ENCODE measurements at regions not wholly inside any gene's neighbourhood (a gene's known extent, or its start where the extent isn't known, plus 50 kb on each side); places are given as distances from the start of the nearest gene placed in this dataset.
"Not testable (repeated sequence)": the region's sequence is repeated elsewhere in the genome, so short reads cannot be mapped to it uniquely, and the experiment has no call there.

GRCh38 chr14:43735932-43736331 is 771.2 kb downstream of the FSCB start:
- TF ChIP-seq CTCF (conservative IDR thresholded peaks at IDR 0.05), result no peak
- Mint-ChIP-seq H3K4me3 (no peak overlapping the region), H3K27ac (ENCODE audit: unreplicated experiment) (no peak overlapping the region), H3K36me3 (ENCODE audit: low read depth) (no peaks in the 10 kb centered on the region), H3K4me1 (no peaks in the 10 kb centered on the region), H3K9me3 (peaks cover 3% of the 10 kb centered on the region), H3K27me3 (ENCODE audit: low read depth) (no peaks in the 10 kb centered on the region)
- no peak for DNase-seq (ENCODE audit: low read depth, low spot score)

- TF ChIP-seq CTCF (conservative IDR thresholded peaks at IDR 0.05), result no peak
- H3K36me3 Mint-ChIP-seq (ENCODE audit: low read depth), result no peaks in the 10 kb centered on the region
- H3K27ac Mint-ChIP-seq (ENCODE audit: unreplicated experiment), result no peak overlapping the region
- DNase-seq (ENCODE audit: low read depth, low spot score), result no peak
- H3K27me3 Mint-ChIP-seq (ENCODE audit: low read depth), result no peaks in the 10 kb centered on the region
- H3K9me3 Mint-ChIP-seq, result no peaks in the 10 kb centered on the region
- no peak overlapping the region for H3K4me3 Mint-ChIP-seq
- H3K4me1 Mint-ChIP-seq, result no peaks in the 10 kb centered on the region
These were observed 777.9 kb downstream of the FSCB start for GRCh38 chr14:43729143-43729542.

DNA sequence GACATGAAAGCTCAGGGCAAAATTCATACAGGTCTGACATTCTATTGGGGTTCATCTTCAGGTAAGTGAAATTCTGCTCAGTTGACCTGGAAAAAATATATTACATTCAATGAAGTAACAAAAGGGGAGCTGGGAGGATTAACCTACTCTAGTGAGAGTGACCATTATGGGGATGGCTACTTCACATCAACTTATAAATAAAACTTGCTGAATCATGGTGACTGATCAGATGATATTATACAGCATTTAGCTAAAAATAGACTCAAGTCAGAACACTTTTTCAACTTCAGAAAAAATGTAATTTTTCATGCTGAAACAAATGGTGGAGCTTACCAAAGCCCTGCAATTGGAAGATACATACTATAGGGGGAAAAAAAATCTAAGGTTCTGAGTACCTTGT is 800.2 kb downstream of the FSCB start:
- DNase-seq (ENCODE audit: low read depth, low spot score), result no peak
- no peak for TF ChIP-seq CTCF (conservative IDR thresholded peaks at IDR 0.05)
- Mint-ChIP-seq H3K36me3 (ENCODE audit: low read depth) (no peaks in the 10 kb centered on the region), H3K27me3 (ENCODE audit: low read depth) (no peaks in the 10 kb centered on the region), H3K4me3 (no peak overlapping the region), H3K27ac (ENCODE audit: unreplicated experiment) (no peak overlapping the region), H3K4me1 (no peaks in the 10 kb centered on the region), H3K9me3 (peaks cover 6% of the 10 kb centered on the region)

GRCh38 chr14:43698561-43699284 is 808.4 kb downstream of the FSCB start:
- not testable (repeated sequence) for DNase-seq (ENCODE audit: low read depth, low spot score); H3K36me3 Mint-ChIP-seq (ENCODE audit: low read depth); H3K4me1 Mint-ChIP-seq; H3K9me3 Mint-ChIP-seq; H3K27me3 Mint-ChIP-seq (ENCODE audit: low read depth); H3K4me3 Mint-ChIP-seq; H3K27ac Mint-ChIP-seq (ENCODE audit: unreplicated experiment)

GRCh38 chr14:43697003-43697402 is 810.1 kb downstream of the FSCB start:
- Mint-ChIP-seq H3K4me3 (no peak overlapping the region), H3K9me3 (peaks cover 2% of the 10 kb centered on the region), H3K27me3 (ENCODE audit: low read depth) (no peaks in the 10 kb centered on the region), H3K4me1 (no peaks in the 10 kb centered on the region), H3K27ac (ENCODE audit: unreplicated experiment) (no peak overlapping the region), H3K36me3 (ENCODE audit: low read depth) (no peaks in the 10 kb centered on the region)
- no peak for DNase-seq (ENCODE audit: low read depth, low spot score)
- peak; percentile 30 for TF ChIP-seq CTCF (conservative IDR thresholded peaks at IDR 0.05)

DNA sequence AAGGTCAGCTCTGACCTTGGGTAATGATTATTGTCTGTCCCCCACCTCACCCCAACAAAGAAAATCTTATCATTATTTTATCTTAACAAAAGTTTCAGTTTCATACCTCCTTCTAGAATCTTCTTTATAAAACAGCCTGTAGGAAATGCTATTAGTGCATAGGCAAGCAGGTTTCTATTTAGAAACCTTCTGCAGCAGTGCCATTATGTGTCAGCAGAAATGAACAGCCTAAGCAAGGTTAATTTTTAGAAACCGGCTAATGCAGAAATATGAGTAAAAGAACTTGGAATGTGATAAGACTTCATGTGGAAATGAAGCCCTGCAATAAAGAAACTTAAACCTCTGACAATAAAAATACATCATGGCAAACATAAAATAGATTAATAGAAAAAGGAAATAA is 814.4 kb downstream of the FSCB start:
- H3K36me3 Mint-ChIP-seq (ENCODE audit: low read depth), result no peaks in the 10 kb centered on the region
- H3K9me3 Mint-ChIP-seq, result peaks cover 2% of the 10 kb centered on the region
- H3K4me3 Mint-ChIP-seq, result no peak overlapping the region
- no peaks in the 10 kb centered on the region for H3K27me3 Mint-ChIP-seq (ENCODE audit: low read depth)
- TF ChIP-seq CTCF (conservative IDR thresholded peaks at IDR 0.05), result no peak
- H3K27ac Mint-ChIP-seq (ENCODE audit: unreplicated experiment), result no peak overlapping the region
- DNase-seq (ENCODE audit: low read depth, low spot score), result no peak
- no peaks in the 10 kb centered on the region for H3K4me1 Mint-ChIP-seq

All from neural crest cell (in vitro differentiated cells).